GM21737 (cell line): ENCODE measurements at regions not wholly inside any gene's neighbourhood (a gene's known extent, or its start where the extent isn't known, plus 50 kb on each side); places are given as distances from the start of the nearest gene placed in this dataset.
"Not testable (repeated sequence)": the region's sequence is repeated elsewhere in the genome, so short reads cannot be mapped to it uniquely, and the experiment has no call there.

ENCODE experiments used
- ATAC-seq: cut with Tn5 transposase; IDR thresholded peaks from one replicate; pipeline ENCODE4 v1.9.1; 2021; ENCODE audit warnings: mild to moderate bottlenecking, moderate library complexity; ENCODE audit not compliant: unreplicated experiment

DNA sequence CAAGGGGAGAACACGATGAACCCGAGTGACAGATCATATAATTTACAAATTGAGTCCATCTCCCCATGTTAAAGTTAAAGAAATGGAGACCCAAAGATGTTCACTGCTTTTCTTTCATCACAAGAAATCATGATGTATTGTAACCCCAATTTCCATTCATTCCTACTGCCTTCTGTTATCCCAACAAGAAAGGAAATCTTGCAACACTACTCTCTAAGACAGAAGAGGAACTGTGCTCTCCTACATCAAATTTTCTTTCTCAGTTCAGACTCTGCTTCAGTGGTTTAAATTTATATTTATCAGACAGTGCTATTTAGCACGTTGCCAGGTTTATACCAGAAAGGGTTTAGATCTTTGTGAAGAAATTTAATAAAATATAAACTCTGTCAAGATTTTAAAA lies 83.8 kb upstream of the RASA1 start:
- ATAC-seq: no peak

- ATAC-seq: no peak
Observed at GRCh38 chr5:87184605-87185004, 83.1 kb upstream of the RASA1 start.

DNA sequence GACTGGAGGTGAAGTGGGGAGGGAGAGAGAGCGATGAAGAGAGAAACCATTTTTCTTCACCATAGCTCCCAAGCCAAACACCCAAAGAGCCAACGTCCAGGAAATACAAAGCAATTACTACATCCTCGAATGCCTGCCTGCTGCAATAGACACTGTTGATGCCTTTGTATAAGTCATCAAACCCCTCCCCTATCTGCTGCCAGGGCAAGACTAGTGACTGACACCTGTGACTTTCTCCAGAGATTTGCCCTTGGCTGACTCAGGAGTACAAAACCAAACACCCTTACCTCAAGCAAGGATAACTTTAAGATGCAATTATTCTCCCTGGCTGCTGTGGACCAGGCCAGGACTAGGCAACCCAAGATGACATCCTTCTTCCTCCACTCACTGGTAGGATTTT lies 81.8 kb upstream of the RASA1 start:
- no peak for ATAC-seq

GRCh38 chr5:87188391-87188790 lies 79.3 kb upstream of the RASA1 start:
- ATAC-seq: no peak

DNA sequence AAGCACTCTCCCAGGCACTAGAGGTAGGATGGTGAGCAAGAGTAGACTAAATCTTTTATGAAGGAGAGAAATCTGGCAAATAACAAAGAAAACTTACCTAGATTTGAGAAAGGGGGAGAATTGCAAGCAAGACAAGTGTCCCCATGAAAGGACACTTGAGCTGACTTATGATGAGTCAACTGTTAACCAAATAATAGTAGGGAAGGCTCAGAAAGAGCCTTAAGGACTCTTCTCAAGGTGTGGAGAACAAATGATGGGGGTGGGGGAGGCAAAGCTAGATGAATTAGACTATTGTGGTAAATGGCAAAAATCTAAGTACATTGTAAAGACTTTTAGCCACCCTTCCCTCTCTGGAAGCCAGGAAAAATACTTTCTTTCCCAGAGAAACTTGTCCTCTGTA lies 77.6 kb upstream of the RASA1 start:
- ATAC-seq: no peak

- ATAC-seq: no peak
Observed at GRCh38 chr5:87190687-87191086, 77.0 kb upstream of the RASA1 start.

GRCh38 chr5:87191645-87192044 lies 76.0 kb upstream of the RASA1 start:
- ATAC-seq: no peak

- no peak for ATAC-seq
Observed at GRCh38 chr5:87195104-87195591, 72.5 kb upstream of the RASA1 start.

DNA sequence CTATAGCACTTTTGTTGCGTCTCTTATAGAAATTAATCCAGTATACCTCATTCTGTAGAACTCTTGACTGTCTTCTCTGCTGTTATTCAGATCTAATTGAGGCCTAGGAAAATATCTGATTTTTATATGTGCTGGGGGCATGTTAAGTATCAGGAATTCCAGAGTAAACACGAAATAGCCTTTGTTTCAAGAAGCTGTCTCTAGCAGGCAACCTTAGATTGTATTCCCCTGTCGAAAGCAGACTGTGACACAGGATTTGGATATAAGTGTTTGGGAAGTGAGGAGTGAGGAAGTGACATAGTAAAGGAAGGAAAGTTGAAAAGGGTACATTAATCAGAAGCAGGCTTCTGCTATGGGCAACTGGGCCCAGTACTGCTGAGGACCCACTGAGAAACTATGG lies 72.1 kb upstream of the RASA1 start:
- no peak for ATAC-seq

GRCh38 chr5:87198010-87198409 lies 69.7 kb upstream of the RASA1 start:
- ATAC-seq: no peak

DNA sequence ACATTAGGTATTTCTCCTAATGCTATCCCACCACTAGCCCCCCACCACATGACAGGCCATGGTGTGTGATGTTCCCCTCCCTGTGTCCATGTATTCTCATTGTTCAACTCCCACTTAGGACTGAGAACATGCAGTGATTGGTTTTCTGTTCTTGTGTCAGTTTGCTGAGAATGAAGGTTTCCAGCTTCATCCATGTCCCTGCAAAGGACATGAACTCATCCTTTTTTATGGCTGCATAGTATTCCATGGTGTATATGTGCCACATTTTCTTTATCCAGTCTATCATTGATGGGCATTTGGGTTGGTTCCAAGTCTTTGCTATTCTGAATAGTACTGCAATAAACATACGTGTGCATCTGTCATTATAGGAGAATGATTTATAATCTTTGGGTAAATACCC lies 68.4 kb upstream of the RASA1 start:
- ATAC-seq: not testable (repeated sequence)

GRCh38 chr5:87199704-87200103 lies 68.0 kb upstream of the RASA1 start:
- not testable (repeated sequence) for ATAC-seq

DNA sequence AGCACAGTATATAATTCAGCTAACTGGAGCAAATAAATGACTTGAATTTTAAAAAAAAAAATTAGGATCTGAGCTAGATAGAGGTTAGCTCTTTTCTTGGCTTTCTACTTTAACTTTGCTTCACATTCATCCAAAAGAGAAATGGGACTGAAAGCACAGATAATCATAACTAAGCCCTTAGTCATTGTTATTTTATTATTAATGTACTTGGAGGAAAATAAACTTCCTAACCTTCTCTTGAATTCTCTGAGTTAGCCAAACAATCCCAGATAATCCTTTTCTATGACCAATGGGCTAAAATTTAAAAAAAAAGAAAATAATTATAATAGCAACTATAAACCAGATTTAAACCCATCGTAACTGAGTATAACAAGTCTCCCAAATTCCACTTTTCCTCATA lies 57.6 kb upstream of the RASA1 start:
- ATAC-seq: no peak

DNA sequence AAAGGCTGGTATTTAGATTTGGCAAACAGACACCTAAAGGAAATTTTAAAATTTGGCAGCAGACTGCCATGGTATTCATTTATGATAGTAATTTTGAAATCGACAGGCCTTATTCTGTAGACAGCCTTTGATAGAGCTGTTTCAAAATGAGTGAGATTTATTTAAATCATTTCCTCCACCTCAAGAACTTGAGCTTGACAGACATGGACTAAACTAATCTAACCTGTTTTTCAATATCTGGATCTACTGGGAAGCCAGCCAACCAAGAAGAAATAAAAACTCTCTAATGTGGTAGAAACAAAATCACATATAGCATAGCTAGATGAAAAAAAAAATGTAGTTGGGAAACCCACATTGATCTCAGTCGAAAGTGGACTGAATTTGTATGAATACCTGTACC lies 56.9 kb upstream of the RASA1 start:
- no peak for ATAC-seq

GRCh38 chr5:87211676-87212075 lies 56.0 kb upstream of the RASA1 start:
- no peak for ATAC-seq

DNA sequence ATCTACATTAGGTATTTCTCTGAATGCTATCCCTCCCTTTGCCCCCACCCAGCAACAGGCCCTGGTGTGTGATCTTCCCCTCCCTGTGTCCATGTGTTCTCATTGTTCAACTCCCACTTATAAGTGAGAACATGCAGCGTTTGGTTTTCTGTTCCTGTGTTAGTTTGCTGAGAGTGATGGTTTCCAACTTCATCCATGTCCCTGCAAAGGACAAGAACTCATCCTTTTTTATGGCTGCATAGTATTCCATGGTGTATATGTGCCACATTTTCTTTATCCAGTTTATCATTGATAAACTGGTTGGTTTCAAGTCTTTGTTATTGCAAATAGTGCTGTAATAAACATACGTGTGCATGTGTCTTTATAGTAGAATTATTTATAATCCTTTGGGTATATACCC lies 55.5 kb upstream of the RASA1 start:
- not testable (repeated sequence) for ATAC-seq

GRCh38 chr5:87217480-87217879 lies 50.2 kb upstream of the RASA1 start:
- ATAC-seq: not testable (repeated sequence)
